ENCODE measurements at regions not wholly inside any gene's neighbourhood (a gene's known extent, or its start where the extent isn't known, plus 50 kb on each side); places are given as distances from the start of the nearest gene placed in this dataset.
A peak's percentile ranks its signal among the peaks of the same experiment; 100 is the strongest.

DNA sequence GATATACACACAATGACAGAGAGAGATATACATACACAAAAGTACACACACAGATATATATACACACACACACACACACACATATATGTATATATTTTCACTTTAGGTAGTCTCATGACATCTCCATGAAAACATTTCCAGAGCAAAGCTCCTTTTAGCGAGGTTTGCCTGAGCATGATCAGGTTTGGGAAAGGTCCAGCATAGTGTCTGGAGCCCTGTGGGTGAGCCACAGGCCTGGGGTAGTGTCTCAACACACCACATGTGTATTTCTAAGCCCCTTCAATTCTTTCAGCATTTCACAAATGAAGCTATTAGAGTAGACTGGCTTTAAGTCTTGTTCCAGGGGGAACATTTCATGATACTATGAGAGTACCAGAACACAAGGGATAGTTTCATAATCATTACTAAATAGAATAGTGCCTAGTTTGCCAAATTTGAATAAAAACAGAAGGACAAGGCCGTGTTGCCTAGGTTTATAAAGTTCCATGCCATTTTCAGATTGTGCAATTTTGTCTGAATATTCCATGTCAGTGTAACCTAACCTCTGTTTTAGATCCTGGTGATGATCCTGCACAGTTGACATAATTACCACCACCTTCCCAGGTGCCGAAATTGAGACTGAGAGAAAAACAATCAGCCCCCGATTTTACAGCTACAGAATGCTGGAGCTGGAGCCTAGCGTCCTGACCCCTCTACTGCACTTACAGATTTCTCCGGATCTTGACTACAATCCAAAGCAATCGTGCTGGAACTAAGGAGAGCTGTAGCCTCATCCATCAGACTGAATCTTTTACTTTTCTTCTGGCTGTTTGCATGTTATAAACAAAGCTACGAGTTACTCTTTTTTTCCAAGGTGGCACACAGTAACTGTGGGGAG lies 332.7 kb downstream of the CYRIA start:
- CTCF ChIA-PET, result no interaction called here
- POLR2A ChIA-PET, result interaction anchor here (1.1 kb wide), 1 partner anchor 93 kb away, joined by 3 read pairs; no protein-coding TSS in a partner anchor
- H3K36me3 ChIP-seq (ENCODE audit: control insufficient read depth in 2 of 2, insufficient read depth in 1 of 2, low read length in 2 of 2), result no peaks in the 10 kb centered on the region
- no peak overlapping the region for H3K4me3 ChIP-seq (ENCODE audit: low read depth, low read length)
- no peak for TF ChIP-seq ZNF654 (tag by site-specific recombination; IDR thresholded peaks at IDR 0.05; ENCODE audit: low read depth)
- no peak for TF ChIP-seq ZNF624 (tag by site-specific recombination; IDR thresholded peaks at IDR 0.05)
- no peak for TF ChIP-seq GLI4 (tag by site-specific recombination; IDR thresholded peaks at IDR 0.05)
- TF ChIP-seq, protein P1, sequence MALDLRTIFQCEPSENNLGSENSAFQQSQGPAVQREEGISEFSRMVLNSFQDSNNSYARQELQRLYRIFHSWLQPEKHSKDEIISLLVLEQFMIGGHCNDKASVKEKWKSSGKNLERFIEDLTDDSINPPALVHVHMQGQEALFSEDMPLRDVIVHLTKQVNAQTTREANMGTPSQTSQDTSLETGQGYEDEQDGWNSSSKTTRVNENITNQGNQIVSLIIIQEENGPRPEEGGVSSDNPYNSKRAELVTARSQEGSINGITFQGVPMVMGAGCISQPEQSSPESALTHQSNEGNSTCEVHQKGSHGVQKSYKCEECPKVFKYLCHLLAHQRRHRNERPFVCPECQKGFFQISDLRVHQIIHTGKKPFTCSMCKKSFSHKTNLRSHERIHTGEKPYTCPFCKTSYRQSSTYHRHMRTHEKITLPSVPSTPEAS (tag by site-specific recombination; IDR thresholded peaks at IDR 0.05), result 0 out of 2 replicates have a peak, but pooled peaks have one; percentile 21
- no peaks in the 10 kb centered on the region for H3K9me3 ChIP-seq (ENCODE audit: control insufficient read depth, insufficient read depth, low read depth, low read length)
- no peak overlapping the region for H3K27ac ChIP-seq (ENCODE audit: extremely low read depth, low read depth, low read length)
- no peaks in the 10 kb centered on the region for H3K4me1 ChIP-seq (ENCODE audit: control insufficient read depth, insufficient read depth, low read length)

DNA sequence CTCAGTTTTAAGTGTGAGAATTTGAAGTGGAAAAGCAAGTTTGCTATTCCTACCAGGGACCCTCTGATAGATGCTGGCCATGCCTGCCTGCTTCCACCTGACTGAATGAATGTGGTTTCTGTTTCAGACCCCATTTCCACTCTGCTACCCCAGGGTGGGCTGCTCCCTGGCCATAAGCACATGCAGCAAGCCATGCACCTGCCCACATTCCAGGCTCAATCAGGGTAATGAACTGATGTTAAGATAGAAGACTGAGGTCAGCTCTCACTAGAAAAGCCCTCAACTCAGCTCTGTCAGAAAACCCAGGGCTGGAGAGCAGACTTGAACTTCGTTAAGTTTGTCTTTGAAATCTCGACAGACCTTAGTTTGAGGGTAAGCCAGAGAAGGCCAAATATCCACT lies 333.9 kb downstream of the CYRIA start:
- no peak for TF ChIP-seq SETDB1 (IDR thresholded peaks at IDR 0.05; ENCODE audit: insufficient read length, low read length)
- TF ChIP-seq ZNF658 (tag by site-specific recombination; IDR thresholded peaks at IDR 0.05), result no peak
- TF ChIP-seq TRIM28 (IDR thresholded peaks at IDR 0.05; ENCODE audit: borderline replicate concordance, low read length), result no peak
- TF ChIP-seq ZNF660 (tag by site-specific recombination; IDR thresholded peaks at IDR 0.05), result no peak
- no peak for TF ChIP-seq ZNF416 (tag by site-specific recombination; IDR thresholded peaks at IDR 0.05)
- no peak for TF ChIP-seq ZSCAN16 (tag by site-specific recombination; IDR thresholded peaks at IDR 0.05)
- TF ChIP-seq, protein P2, sequence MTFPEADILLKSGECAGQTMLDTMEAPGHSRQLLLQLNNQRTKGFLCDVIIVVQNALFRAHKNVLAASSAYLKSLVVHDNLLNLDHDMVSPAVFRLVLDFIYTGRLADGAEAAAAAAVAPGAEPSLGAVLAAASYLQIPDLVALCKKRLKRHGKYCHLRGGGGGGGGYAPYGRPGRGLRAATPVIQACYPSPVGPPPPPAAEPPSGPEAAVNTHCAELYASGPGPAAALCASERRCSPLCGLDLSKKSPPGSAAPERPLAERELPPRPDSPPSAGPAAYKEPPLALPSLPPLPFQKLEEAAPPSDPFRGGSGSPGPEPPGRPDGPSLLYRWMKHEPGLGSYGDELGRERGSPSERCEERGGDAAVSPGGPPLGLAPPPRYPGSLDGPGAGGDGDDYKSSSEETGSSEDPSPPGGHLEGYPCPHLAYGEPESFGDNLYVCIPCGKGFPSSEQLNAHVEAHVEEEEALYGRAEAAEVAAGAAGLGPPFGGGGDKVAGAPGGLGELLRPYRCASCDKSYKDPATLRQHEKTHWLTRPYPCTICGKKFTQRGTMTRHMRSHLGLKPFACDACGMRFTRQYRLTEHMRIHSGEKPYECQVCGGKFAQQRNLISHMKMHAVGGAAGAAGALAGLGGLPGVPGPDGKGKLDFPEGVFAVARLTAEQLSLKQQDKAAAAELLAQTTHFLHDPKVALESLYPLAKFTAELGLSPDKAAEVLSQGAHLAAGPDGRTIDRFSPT (tag by site-specific recombination; IDR thresholded peaks at IDR 0.05), result no peak
- TF ChIP-seq ZNF146 (tag by site-specific recombination; IDR thresholded peaks at IDR 0.05), result no peak
- TF ChIP-seq, protein P3, sequence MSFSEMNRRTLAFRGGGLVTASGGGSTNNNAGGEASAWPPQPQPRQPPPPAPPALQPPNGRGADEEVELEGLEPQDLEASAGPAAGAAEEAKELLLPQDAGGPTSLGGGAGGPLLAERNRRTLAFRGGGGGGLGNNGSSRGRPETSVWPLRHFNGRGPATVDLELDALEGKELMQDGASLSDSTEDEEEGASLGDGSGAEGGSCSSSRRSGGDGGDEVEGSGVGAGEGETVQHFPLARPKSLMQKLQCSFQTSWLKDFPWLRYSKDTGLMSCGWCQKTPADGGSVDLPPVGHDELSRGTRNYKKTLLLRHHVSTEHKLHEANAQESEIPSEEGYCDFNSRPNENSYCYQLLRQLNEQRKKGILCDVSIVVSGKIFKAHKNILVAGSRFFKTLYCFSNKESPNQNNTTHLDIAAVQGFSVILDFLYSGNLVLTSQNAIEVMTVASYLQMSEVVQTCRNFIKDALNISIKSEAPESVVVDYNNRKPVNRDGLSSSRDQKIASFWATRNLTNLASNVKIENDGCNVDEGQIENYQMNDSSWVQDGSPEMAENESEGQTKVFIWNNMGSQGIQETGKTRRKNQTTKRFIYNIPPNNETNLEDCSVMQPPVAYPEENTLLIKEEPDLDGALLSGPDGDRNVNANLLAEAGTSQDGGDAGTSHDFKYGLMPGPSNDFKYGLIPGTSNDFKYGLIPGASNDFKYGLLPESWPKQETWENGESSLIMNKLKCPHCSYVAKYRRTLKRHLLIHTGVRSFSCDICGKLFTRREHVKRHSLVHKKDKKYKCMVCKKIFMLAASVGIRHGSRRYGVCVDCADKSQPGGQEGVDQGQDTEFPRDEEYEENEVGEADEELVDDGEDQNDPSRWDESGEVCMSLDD (tag by site-specific recombination; IDR thresholded peaks at IDR 0.05), result no peak
- no peak for TF ChIP-seq TCF7L2 (IDR thresholded peaks at IDR 0.05; ENCODE audit: borderline replicate concordance, low read depth, low read length)
- TF ChIP-seq, protein P4, sequence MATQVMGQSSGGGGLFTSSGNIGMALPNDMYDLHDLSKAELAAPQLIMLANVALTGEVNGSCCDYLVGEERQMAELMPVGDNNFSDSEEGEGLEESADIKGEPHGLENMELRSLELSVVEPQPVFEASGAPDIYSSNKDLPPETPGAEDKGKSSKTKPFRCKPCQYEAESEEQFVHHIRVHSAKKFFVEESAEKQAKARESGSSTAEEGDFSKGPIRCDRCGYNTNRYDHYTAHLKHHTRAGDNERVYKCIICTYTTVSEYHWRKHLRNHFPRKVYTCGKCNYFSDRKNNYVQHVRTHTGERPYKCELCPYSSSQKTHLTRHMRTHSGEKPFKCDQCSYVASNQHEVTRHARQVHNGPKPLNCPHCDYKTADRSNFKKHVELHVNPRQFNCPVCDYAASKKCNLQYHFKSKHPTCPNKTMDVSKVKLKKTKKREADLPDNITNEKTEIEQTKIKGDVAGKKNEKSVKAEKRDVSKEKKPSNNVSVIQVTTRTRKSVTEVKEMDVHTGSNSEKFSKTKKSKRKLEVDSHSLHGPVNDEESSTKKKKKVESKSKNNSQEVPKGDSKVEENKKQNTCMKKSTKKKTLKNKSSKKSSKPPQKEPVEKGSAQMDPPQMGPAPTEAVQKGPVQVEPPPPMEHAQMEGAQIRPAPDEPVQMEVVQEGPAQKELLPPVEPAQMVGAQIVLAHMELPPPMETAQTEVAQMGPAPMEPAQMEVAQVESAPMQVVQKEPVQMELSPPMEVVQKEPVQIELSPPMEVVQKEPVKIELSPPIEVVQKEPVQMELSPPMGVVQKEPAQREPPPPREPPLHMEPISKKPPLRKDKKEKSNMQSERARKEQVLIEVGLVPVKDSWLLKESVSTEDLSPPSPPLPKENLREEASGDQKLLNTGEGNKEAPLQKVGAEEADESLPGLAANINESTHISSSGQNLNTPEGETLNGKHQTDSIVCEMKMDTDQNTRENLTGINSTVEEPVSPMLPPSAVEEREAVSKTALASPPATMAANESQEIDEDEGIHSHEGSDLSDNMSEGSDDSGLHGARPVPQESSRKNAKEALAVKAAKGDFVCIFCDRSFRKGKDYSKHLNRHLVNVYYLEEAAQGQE (tag by site-specific recombination; IDR thresholded peaks at IDR 0.05), result no peak
- no peak for TF ChIP-seq KLF7 (tag by site-specific recombination; IDR thresholded peaks at IDR 0.05; ENCODE audit: borderline replicate concordance)
- no peak for TF ChIP-seq ZNF354C (tag by site-specific recombination; IDR thresholded peaks at IDR 0.05; ENCODE audit: borderline replicate concordance, low read depth)
- no peak for TF ChIP-seq ZSCAN23 (tag by site-specific recombination; IDR thresholded peaks at IDR 0.05)
- TF ChIP-seq ZNF521 (tag by site-specific recombination; IDR thresholded peaks at IDR 0.05), result no peak
- TF ChIP-seq ZNF768 (tag by site-specific recombination; IDR thresholded peaks at IDR 0.05), result no peak
- TF ChIP-seq, protein P5, sequence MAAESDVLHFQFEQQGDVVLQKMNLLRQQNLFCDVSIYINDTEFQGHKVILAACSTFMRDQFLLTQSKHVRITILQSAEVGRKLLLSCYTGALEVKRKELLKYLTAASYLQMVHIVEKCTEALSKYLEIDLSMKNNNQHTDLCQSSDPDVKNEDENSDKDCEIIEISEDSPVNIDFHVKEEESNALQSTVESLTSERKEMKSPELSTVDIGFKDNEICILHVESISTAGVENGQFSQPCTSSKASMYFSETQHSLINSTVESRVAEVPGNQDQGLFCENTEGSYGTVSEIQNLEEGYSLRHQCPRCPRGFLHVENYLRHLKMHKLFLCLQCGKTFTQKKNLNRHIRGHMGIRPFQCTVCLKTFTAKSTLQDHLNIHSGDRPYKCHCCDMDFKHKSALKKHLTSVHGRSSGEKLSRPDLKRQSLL (tag by site-specific recombination; IDR thresholded peaks at IDR 0.05), result no peak
- no peak for TF ChIP-seq ZNF311 (tag by site-specific recombination; IDR thresholded peaks at IDR 0.05; ENCODE audit: borderline replicate concordance)
- no peaks in the 10 kb centered on the region for H3K9me3 ChIP-seq (ENCODE audit: control insufficient read depth, insufficient read depth, low read depth, low read length)
- H3K27ac ChIP-seq (ENCODE audit: extremely low read depth, low read depth, low read length), result no peak overlapping the region
- POLR2A ChIA-PET, result no interaction called here
- H3K4me3 ChIP-seq (ENCODE audit: low read depth, low read length), result no peak overlapping the region
- no peaks in the 10 kb centered on the region for H3K36me3 ChIP-seq (ENCODE audit: control insufficient read depth in 2 of 2, insufficient read depth in 1 of 2, low read length in 2 of 2)
- H3K4me1 ChIP-seq (ENCODE audit: control insufficient read depth, insufficient read depth, low read length), result no peaks in the 10 kb centered on the region
- CTCF ChIA-PET, result no interaction called here
